Right renal pelvis (tissue), 4 donors: ENCODE measurements at regions not wholly inside any gene's neighbourhood (a gene's known extent, or its start where the extent isn't known, plus 50 kb on each side); places are given as distances from the start of the nearest gene placed in this dataset.
A peak's percentile ranks its signal among the peaks of the same experiment; 100 is the strongest.

Experiments used
- DNase-seq, 4 donors: peaks; one replicate each; pipeline ENCODE4 v3.0.0-alpha.2; 2013; ENCODE audit warnings: low read depth in 4 of 4, low spot score in 3 of 4, missing footprints in 1 of 4

DNA sequence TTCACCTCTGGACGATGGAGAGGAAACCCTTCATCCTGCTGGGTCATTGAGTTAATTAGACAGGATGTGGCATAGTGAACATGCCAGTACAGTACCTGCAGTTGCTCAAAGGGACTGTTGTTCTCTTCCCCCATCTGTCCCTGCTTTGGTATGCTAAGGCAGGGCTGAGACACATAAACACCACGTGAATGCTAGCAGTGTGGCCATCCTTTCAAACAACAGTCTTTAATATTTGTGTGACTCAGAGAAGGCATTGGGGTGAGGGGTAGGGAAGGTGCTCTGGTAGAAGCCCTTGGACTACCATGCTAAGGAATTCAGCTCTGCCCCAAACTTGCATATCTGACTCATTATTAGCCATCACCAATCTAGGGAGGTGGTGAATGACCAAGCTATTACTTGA is 180.2 kb upstream of the ZNF618 start:
- DNase-seq = no peak

DNA sequence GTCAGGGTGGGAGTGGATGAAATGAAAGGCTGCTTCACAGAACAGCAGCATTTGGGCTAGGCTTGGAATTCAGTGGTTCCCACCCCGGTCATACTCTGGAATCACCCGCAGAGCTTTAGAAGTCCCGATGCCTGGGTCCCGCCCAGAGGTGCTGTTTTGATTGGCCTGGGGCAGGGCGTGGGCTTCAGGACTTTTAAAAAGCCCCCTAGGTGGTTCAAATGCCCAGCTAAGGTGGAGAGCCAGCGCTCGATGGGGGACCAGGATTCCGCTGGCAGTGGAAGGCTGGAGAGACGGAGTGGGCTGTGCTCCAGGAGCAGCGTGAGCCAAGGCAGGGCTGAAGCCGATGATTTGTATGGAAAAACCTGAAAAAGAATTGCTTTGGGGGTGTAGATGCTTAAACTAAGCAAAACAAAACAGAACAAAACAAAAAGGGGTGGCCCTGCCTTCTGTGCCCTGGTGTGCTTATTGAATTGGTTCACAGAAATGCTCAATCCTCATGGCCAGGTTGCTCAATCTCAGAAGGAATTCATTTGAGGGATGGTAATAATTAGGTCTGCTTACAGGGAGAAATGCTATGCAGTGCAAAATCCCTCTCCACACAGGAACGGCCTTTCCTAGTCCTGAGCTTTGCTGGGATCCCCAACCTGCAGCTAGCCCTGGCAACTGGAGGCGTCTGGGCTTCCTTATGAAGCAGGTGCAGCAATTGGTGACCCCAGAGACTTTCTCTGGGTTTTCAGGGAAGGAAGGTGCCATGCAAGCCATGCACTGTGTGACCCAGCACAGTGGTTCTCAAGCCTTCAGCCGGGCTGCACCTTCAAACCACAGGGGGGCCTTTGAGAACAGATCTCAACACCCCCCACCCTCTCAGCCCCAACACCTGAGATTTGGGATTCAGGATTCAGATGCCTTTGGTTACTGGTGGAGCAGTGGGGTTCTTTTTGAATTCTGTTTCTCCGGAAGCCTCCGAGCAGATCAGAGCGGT is 174.0 kb upstream of the ZNF618 start:
- no peak for DNase-seq

DNA sequence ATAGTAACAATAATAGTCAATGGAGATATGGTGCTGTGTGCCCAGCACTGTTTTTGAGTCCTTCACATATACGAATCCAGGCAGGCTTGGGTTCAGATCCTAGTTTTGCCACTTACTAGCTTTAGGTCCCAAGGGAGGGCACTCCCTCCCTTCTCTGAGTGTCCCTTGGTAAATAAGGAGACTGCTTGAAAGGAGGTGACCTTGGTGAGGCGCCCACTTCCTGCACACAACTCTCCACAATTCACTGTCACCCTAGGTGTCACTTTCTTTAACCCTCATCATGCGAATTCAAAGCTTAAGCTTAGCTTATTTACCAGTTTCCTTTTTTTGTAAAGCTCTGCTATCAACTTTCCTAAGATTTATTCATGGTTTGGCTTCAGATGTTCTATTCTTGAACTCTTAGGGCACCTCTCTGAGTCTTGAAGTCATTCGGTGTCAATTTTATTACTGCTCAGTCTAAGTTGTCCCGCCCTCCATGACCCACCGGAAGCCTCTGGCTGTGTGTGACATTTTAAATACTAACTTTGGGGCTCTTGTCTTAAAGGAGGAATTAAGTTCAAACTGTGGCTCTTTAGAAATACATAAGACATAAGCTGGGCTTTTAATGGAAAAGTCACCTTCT is 170.7 kb upstream of the ZNF618 start:
- DNase-seq = no peak

DNA sequence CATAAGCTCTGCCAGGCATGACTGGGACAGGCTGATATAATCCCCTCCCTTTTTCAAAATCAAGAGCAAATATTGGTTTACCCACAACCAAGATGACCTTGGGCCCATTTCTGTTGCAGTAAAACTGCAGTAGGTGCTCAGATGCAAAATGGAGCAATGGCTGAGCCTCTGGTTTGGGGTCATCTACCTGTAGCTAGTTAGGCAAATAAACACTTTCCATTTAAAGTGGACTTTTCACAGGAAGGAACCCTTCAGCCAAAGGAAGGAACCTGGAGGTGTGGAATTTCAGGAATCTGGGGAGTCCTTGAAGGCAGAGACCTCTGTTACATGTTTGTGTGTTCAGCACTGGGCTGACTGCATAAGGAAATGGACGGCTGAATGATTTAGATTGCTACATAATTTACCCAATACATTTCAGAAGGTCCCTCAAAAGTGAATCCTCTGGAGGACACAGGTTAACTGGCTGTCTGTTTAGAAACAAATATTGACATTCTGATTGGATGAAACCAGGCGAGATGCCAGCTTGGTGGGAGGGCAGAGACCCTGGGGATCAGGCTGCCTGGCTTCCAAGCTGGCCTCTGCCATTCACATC is 170.1 kb upstream of the ZNF618 start:
- DNase-seq = no peak

DNA sequence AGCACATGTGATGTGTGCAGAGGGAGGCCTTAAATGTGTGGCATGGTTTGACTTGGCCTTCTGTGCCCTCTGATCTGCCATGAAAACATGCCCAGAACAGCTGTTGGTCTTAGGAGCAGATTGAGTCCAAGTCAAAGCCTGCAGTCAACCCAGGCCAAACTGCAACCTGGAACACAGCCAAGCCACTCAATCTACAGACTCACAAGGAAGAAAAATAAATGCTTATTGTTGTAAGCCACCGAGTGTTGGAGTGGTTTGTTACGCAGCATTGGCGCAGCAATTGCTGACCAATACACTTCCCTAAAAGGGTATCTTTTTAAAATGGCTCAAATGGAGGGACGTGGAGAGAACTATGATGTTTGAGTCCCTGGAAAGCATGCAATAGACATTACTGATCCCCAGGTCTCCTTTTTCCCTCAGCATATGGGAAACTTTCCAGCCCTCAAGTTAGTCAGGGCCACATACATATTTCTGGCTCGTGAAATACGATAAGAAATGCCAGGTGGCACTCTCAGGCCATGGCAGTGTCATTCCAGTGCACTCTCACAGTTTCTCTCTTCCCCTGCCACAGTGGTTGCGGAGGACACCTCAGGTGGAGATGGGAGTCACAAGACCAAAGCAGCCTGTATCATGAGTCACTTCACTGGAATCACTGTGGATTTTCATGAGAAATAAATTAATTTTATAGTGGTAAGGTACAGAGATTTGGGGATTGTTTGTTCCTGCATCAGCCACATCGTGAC is 168.0 kb upstream of the ZNF618 start:
- no peak for DNase-seq

DNA sequence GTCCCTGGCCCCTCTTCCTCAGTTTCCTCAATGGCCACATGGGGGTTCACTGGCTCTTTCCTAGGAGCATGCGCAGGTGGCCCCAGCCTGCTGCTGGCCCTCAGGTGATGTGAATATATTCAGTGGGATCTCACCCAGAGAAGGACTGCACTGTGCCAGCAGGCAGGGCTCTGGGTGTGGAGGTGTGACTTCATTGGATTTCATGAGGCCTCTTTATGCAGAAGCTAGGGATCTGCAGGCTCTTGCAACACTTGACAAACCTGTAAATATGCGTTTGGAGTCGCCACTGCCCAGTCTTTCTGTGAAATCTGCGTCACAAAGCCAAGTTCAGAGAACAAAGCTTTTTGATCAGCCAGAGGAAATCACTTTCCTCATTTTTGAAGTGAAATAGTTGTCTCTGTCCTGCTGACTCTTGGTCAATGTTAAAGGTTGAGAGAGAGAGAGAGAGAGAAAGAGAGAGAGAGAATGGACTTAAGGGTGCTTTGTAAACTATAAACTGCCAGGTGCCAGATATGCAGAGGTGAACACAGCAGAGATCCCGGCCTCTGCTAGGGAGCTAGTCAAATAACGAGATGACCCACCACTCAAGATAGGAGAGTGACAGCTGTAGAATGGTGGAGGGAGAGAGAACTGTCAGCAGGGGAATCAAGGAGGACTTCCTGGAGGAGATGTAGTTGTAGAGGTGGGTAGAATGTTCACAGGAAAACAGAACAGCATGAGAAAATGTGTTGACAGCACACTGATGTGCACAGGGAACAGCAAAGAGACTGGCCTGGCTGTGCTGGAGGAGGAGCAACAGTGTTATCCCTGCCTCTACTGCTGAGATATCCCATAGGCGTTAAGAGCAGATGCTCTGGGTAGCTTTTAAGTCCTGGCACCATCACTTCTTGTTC is 167.0 kb upstream of the ZNF618 start:
- DNase-seq = no peak

DNA sequence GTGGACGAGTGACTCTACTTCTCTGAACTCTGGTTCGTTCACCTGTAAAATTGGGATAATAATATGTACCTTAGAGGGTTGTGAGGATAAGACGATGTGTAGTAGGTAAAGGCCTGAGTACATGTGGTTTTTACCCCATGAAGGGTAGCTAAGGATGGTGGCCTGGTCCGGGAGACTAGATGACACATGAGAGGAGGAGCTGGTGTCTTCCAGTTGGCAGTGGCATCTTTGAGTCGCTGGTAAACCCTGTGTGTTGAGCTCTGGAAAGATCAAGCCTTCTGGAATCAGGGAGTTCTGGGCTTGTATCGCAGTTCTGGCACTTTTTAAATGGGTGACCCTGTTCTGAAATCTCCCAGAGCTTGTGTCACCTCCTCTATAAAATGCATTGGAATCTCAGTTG is 166.4 kb upstream of the ZNF618 start:
- no peak for DNase-seq

DNA sequence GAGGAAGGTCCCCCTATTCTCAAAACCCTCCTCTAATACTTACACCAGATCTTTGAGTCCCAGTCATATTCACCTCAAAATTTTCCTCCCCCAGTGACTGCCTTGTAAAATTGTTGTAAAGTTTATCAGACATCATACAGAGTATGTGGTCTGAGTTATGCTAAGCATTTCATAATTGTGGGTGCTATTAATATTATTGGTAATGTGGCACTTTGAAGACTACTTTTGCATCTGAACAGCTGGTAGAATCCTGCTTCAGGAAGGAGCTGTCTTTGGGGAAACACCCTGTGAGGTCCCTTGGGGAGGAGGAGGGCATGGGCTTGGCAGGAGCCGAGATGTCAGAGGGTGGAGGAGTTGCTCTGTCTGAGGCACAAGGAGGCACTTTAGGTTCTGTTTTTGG is 164.9 kb upstream of the ZNF618 start:
- DNase-seq = no peak

DNA sequence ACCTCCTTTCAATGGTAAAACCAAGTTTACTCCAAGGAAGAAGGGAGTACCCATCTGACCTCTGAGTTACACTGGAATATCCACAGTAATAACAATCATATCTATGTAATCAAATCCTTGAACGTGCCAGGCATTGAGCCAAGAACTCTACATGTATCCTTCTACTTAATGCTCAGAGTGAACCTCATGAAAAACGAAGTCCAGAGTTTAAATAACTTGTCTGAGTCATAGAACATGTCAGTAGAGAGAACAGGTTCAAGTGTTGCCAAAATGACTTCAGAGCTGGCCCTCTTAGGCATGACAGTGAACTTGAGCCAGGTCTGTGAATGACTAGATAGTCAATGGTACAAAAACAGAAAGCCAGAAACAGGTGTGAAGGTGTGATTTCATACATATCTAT is 164.1 kb upstream of the ZNF618 start:
- DNase-seq = no peak

DNA sequence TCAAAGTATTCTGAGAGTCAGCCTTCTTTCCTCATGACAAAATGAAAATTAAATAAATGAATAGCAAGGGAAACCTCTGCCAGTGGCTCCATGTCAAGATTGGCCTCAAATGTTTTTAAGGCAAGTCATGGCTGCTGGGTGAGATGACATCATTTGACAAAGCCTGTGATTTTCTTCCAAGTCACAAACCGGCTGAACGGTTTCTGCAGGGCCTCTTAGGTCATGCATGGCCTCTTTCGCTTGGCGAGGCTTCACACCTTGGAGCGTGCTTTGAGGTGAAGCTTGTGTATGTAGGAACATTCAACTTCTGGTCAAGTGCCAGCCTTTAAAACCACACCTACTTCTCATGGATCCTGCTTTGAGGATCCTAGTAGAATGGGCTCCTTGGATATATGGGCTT is 161.0 kb upstream of the ZNF618 start:
- no peak for DNase-seq

DNA sequence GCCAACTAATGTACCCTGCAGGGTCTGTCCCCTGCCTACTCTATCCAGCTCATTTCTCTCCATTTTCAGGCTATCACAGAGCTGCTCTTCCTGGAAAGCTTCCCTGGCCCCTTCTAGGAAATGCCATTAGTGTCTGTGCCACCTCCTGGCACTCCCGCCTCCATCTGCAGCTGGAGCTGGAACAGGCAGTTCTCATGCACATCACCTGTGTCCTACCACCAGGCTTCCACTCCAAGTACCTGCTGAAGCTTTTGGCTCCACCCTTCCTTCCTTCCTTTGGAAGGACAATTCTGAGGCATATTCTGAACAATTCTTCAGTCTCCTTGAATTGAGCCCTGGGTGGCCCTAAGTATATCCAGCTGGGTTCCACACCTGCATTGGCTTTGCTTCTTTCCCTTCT is 156.2 kb upstream of the ZNF618 start:
- no peak for DNase-seq

DNA sequence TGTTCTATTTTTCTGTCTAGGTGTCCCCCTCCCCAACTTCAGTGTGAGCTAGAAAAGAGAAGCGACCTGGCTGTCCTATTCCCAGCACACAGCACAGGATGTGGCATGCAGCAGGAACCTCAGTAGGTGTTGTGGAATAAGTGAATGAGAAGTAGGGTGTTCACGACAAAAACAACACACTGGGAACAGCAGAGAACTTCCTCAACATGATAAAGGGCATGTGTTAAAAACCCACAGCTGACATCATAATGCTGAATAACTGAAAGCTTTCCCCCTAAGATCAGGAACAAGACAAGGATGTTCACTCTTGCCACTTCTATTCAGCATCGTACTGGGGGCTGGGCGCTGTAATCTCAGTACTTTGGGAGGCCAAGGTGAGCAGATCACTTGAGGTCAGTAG is 155.6 kb upstream of the ZNF618 start:
- DNase-seq = no peak

DNA sequence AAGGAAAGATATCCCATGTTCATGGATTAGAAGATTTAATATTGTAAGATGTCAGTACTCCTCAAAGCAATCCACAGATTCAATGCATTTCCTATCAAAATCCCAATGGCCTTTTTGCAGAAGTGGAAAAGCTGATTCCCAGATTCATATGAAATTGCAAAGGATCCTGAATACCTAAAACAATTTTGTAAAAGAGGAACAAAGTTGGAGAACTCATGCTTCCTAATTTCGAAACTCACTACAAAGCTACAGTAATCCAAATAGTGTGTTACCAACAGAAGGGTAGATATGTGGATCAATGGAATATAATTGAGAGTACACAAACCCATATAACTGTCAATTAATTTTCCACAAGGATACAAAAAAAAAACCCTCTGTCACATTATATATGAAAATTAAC is 154.3 kb upstream of the ZNF618 start:
- DNase-seq = no peak

DNA sequence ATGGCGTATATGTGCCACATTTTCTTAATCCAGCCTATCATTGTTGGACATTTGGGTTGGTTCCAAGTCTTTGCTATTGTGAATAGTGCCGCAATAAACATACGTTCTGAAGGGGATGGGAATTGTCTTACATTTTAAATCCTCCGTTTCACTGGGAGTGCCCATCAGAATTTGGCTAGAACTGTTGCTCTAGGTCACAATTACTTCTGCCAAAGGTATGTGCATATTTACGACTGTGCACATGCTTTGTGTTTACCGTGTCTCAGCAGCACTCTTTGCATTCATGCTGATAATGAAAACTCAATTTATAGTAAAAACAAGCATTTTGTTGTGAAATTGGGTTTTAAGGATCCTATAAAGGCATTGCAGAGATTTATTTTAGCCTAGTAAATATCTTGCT is 151.9 kb upstream of the ZNF618 start:
- DNase-seq = no peak

DNA sequence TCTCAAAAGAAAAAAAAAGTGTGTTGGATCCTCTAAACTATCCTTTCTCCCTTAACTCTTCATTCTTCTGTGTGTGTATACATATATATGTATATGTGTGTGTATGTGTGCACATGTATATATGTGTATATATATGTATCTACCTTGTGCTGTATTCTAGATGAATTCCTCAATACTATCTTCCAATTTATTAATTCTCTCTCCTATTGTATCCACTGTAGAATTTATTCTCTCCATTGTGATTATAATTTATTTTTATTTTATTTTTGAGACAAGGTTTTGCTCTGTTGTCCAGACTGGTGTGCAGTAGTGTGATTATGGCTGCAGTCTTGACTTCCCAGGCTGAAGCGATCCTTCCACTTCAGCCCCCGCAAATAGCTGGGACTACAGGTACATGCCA is 147.1 kb upstream of the ZNF618 start:
- no peak for DNase-seq

DNA sequence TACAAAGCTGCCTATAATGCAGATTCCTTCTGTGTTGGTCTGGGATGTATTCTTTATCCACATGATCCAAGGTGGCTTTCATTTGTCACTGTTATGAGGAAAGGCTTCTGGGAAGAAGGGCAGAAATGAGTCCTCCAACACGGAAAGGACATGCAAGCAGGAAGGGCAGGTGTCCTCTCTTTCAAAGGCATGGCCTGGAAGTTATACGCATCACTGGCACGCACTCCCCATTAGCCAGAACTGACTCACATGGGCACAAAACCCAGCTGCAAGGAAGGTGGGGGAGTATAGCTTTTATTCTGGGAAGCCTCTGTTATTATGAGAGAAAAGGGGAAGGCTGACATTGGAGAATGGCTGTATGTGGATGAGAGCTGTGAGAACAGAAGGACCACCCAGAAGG is 141.3 kb upstream of the ZNF618 start:
- no peak for DNase-seq

DNA sequence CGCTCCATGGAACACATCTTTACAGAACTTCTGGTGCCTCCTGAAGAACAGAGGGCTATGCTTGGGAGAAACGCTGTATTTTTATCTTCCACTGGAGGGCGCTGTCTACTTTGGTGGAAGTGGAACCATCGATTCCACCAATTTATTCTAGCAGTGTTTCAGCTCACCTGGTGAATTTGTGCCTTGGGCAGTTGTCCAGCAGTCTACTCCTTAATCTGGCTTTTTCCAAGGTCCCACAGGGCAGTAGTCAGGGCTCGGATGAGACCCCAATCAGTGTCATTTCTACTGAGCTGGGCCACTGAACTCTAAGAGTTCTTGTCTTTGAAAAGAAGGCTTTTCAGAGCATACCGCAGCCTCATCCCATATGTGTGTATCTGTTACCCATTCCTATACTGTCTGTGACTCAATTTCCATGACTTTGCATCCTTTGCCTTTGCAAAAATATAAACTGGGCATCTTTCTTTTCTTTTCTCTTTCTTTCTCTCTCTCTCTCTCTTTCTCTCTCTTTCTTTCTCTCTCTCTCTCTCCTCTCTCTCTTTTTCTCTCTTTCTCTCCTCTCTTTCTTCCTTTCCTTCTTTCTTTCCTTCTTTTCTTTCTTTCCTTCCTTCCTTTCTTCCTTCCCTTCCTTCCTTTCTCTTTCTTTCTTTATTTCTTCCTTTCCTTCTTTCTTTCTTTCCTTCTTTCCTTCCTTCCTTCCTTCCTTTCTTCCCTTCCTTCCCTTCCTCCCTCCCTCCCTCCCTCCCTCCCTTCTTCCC is 138.4 kb upstream of the ZNF618 start:
- DNase-seq = peak; percentile 44 to 73 (median 60)

DNA sequence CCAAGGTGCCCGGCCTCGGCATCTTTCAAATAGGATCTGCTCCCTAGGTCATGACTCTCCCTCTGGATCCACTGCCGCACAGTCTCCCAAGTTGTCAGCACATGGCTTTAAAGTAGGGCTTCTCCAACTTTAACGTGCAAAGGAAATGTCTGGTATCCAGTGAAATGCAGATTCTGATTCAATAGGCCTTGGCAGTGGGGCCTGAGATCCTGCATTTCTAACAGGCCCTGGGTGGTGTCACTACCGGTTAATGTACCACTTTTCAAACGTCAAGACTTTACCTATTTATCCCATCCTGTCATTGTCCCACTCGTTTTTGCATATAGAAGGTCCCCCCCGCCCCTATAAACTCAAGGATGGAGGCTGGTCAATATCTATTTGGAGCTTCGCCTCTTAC is 137.6 kb upstream of the ZNF618 start:
- DNase-seq = no peak

DNA sequence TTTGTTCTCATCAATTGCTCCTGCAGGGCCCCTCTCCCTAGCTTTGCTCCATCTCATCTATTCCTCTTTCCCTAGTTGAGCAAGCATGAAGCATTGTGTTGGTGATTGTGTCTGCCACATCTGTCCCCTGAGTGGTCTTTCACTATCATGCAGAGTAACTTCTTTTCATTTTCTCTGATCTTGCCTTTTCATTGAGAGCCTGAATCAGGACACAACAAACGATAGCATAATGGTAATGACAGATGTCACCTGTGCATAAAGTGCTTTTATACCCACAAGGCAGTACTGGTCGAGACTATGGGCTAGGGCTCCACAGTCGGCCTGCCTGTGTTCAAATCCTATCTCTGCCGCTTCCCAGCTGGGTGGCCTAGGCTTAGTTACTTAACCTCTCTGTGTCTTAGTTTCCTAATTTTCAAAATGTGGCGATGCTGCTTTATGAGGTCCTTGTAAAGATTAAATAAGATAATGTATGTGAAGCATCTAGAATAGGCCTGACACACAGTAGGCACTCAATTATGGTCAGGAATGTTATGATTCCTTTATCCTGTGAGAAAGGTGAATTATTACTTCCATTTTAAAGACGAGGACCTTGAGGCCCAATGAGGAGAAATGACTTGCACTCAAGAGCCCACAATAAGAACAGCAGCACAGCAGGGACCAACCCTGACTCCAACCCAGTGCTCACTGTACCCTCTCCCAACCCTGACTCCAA is 137.1 kb upstream of the ZNF618 start:
- no peak for DNase-seq
